GM12865 (cell line): ENCODE measurements at regions not wholly inside any gene's neighbourhood (a gene's known extent, or its start where the extent isn't known, plus 50 kb on each side); places are given as distances from the start of the nearest gene placed in this dataset.

Experiments
- DNase-seq: peaks from one replicate; pipeline ENCODE4 v3.0.0; 2010; ENCODE audit warnings: low read depth
- H3K4me3 ChIP-seq: 2 replicates; pipeline ENCODE4 v1.5.1; 2011; ENCODE audit warnings: mild to moderate bottlenecking, low read depth, low read length, control low read depth
- TF ChIP-seq, protein P1 (sequence below): IDR thresholded peaks from 2 replicates; pipeline ENCODE4 v1.5.1; 2011; ENCODE audit warnings: low read length, control low read depth, low read depth, inconsistent platforms; ENCODE audit not compliant: insufficient read depth; ENCODE audit errors: missing control alignments

DNA sequence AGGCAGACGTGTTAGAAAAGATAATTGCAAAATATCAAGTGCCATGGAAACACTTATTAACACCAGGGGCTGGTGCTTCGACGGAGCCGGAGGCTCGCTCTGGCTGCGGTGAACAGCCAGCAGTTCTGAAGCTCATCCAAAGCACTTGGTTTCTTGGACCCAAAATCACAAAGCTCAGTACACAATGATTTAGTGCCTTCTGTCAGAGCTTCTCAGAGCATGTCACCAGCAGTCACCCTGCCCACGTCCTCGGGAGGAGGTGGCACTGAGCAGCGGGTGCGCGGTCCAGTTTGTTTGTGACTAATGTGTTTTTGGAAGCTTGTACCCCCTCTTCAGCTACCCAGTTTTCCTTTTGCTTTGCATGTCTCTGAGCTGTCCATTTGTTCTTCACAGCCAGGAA, 58.7 kb upstream of the KIRREL3 start:
- no peak for DNase-seq
- H3K4me3 ChIP-seq, result no peak overlapping the region
- TF ChIP-seq, protein P1, sequence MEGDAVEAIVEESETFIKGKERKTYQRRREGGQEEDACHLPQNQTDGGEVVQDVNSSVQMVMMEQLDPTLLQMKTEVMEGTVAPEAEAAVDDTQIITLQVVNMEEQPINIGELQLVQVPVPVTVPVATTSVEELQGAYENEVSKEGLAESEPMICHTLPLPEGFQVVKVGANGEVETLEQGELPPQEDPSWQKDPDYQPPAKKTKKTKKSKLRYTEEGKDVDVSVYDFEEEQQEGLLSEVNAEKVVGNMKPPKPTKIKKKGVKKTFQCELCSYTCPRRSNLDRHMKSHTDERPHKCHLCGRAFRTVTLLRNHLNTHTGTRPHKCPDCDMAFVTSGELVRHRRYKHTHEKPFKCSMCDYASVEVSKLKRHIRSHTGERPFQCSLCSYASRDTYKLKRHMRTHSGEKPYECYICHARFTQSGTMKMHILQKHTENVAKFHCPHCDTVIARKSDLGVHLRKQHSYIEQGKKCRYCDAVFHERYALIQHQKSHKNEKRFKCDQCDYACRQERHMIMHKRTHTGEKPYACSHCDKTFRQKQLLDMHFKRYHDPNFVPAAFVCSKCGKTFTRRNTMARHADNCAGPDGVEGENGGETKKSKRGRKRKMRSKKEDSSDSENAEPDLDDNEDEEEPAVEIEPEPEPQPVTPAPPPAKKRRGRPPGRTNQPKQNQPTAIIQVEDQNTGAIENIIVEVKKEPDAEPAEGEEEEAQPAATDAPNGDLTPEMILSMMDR, result no peak

DNA sequence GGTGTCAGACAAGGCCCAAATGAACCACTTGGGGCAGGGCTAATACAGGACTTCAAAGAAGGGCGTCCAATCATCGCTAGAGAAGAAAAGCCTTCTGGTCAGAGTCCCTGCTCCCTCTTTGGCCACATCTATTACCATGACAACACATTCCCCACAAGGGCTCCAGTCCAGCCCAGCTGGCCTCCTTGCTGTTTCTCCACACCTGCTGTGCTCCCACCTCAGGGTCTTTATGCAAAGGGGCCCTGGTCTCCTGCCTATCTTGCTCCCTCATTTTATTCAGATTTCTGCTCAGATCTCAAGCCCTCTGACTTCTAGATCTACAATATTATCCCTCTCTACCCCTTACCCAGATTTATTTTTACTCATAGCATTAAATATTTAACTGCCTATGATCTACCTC, 58.0 kb upstream of the KIRREL3 start:
- TF ChIP-seq, protein P1, result no peak
- no peak overlapping the region for H3K4me3 ChIP-seq
- DNase-seq, result no peak

DNA sequence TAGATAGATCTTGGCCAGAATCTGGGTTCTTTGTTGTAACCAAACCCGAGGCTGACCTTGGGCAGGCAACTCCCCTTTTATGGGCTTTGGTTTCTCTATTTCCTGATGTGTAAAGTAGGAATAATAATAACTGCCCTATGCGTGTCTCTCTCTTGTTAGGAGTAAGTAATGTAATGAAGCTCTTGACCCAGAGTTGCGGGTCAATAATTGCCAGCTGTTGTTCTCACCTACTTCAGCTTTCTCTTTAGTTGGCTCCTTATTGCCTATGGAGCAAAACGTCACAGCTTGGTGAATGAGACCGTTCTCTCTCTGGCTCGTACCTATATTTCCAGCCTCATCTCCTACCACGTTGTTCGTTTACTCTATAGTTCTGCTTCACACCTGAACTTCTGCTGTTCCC, 56.6 kb upstream of the KIRREL3 start:
- H3K4me3 ChIP-seq, result no peak overlapping the region

DNA sequence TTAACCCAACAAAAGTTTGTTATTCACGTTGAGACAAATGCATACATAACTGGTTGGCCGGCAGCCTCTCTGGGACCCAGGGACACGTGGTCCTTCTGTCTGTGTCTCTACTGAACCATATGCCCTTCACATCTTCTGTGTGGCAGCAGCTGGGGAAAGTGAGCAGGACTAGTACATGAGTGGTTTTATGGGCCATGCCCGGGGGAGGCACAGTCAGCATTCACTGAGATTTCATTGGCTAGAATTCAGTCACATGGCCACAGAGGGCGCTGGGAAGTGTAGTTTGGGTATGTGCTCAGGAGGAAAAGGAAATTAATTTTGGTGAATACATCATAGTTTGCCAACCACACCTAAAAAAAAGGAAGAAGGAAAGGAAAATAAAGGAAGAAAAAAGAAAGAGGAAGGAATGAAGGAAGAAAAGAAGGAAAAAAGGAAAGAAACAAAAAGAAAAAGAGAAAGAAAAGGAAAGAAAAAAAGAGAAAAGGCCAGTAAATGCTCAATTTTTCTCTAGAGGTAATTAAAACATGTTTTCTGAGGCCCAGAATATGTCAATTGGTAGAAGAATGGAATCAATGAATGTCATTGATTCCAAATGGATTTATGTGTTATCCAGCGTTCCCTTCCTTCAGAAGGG, 55.9 kb upstream of the KIRREL3 start:
- TF ChIP-seq, protein P1, result no peak
- DNase-seq, result peak; percentile 5
- no peak overlapping the region for H3K4me3 ChIP-seq

More for the DNA sequence above, 56.6 kb upstream of the KIRREL3 start:
- DNase-seq, result no peak
- TF ChIP-seq, protein P1, result no peak

DNA sequence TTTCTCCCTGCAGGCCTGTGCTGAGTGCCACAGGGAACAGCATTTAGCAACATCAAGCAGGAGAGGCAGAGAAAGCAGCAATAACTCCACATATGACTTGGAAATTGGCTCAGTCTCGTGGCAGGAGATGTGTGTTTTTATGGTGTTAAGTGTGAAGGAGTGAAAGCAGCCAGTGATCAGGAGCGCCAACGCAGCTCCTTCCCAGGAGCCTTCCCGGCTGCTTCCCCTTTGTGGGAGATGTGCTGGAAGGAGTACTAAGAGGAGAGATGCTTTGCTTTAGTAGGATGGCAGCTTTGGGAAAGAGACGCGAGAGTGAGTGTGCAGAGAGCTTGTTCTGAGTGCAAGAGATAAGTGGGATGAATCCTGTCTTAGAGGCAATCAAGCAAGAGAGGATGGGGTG, 54.7 kb upstream of the KIRREL3 start:
- DNase-seq, result no peak
- TF ChIP-seq, protein P1, result no peak
- no peak overlapping the region for H3K4me3 ChIP-seq

DNA sequence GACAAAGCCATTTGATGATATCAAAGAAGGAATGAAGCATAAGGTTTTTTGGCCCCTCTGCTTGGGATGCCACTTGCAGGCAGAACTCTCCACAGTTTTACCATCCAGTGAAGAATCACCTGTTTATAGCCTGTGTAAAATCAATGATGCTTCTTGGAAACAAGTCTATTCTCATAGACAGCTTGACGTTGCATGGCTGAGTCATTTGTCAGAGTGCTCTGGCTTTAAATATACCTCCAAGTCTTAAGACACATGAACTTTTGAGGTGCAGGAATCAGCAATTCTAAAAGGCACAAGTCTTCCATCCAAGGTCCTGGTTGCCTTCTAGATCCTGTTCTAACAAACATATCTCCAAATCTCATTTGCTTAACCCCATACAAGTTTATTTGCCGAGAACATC, 53.6 kb upstream of the KIRREL3 start:
- TF ChIP-seq, protein P1, result no peak
- no peak overlapping the region for H3K4me3 ChIP-seq
- no peak for DNase-seq

DNA sequence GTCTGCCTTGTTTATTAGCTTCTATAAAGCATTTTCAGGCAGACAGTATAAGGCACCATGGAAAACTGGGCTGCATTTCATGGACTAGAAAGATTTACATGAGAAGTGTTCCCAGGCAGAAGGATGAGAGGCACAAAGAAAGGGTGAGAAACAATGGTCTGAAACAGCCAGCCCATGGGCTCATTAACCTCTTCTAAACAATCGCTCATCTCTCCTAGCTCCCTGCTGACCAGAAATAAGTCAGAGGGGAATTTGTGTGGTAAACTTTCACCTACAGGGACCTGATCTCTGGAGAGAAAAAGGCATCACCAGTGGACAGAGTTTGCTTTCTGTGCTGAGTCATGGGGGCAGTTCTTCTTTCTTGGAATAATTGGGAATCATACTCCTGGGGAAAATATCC, 51.8 kb upstream of the KIRREL3 start:
- no peak overlapping the region for H3K4me3 ChIP-seq
- TF ChIP-seq, protein P1, result no peak
- no peak for DNase-seq
